SK-N-SH (cell line): ENCODE measurements at regions not wholly inside any gene's neighbourhood (a gene's known extent, or its start where the extent isn't known, plus 50 kb on each side); places are given as distances from the start of the nearest gene placed in this dataset.
A peak's percentile ranks its signal among the peaks of the same experiment; 100 is the strongest.

Experiments used
- MEF2A ChIP-seq: IDR thresholded peaks from 2 replicates; pipeline ENCODE4 v1.4.0; 2012; ENCODE audit warnings: low read depth, borderline replicate concordance
- TEAD4 ChIP-seq: IDR thresholded peaks from 2 replicates; pipeline ENCODE4 v1.4.0; 2012; ENCODE audit warnings: mild to moderate bottlenecking, borderline replicate concordance; ENCODE audit not compliant: insufficient read depth
- YY1 ChIP-seq: IDR thresholded peaks from 2 replicates; pipeline ENCODE4 v1.4.0; 2012; ENCODE audit warnings: low read depth, mild to moderate bottlenecking
- TF ChIP-seq, protein P1 (sequence below): IDR thresholded peaks from 2 replicates; pipeline ENCODE4 v1.4.0; 2012; ENCODE audit warnings: low read depth
- TF ChIP-seq, protein P2 (sequence below): fragments of 200-600 bp; sonication (generic); IDR thresholded peaks from 2 replicates; pipeline ENCODE4 v1.6.1; 2017; ENCODE audit warnings: antibody characterized with exemption, mild to moderate bottlenecking, moderate library complexity
- TF ChIP-seq, protein P3 (sequence below): IDR thresholded peaks from 2 replicates; pipeline ENCODE4 v1.4.0; 2012; ENCODE audit warnings: low read depth, borderline replicate concordance

DNA sequence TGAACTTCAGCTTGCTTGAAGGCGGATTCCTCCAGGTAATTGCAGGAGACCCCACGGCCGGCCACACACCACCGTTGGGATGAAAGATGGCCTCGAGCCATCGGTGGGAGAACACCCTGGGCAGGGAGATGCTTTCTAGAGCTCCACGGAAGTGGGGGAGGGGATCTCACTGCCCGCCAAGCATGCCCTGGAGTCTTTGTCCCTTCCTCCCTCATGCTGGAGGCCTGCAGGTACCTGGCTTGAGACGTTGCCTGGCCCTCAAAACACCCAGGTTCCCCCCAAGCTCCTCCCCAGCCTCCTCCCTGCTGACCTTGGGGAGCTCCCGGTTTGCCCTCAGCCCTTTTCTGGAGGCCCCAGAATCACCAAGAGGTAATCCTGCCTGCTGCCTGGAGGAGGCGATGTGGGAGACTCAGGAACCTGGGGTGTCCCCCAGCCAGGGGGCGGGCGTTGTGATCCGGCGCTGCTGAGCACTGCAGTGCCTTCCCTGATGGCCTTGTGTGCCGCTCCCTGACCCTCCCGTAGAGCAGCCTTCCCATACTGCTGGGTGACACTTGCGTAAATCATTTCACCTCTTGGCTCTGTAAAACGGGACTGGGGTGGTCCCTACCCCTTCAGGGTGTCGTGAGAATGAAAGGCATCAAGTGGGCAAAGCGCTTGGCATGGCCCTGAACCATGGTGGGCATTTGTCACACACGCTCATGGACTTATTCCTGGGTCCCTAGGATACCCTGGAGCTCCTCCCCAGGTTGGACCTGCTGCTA is 91.4 kb downstream of the CEBPB start:
- TF ChIP-seq, protein P1, sequence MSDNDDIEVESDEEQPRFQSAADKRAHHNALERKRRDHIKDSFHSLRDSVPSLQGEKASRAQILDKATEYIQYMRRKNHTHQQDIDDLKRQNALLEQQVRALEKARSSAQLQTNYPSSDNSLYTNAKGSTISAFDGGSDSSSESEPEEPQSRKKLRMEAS: no peak
- TF ChIP-seq YY1 (no peak), MEF2A (no peak), TEAD4 (no peak)
- TF ChIP-seq, protein P2, sequence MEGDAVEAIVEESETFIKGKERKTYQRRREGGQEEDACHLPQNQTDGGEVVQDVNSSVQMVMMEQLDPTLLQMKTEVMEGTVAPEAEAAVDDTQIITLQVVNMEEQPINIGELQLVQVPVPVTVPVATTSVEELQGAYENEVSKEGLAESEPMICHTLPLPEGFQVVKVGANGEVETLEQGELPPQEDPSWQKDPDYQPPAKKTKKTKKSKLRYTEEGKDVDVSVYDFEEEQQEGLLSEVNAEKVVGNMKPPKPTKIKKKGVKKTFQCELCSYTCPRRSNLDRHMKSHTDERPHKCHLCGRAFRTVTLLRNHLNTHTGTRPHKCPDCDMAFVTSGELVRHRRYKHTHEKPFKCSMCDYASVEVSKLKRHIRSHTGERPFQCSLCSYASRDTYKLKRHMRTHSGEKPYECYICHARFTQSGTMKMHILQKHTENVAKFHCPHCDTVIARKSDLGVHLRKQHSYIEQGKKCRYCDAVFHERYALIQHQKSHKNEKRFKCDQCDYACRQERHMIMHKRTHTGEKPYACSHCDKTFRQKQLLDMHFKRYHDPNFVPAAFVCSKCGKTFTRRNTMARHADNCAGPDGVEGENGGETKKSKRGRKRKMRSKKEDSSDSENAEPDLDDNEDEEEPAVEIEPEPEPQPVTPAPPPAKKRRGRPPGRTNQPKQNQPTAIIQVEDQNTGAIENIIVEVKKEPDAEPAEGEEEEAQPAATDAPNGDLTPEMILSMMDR: peak; percentile 40
- TF ChIP-seq, protein P3, sequence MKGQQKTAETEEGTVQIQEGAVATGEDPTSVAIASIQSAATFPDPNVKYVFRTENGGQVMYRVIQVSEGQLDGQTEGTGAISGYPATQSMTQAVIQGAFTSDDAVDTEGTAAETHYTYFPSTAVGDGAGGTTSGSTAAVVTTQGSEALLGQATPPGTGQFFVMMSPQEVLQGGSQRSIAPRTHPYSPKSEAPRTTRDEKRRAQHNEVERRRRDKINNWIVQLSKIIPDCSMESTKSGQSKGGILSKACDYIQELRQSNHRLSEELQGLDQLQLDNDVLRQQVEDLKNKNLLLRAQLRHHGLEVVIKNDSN: no peak
